Posterior vena cava (tissue), 2 donors: ENCODE measurements at regions not wholly inside any gene's neighbourhood (a gene's known extent, or its start where the extent isn't known, plus 50 kb on each side); places are given as distances from the start of the nearest gene placed in this dataset.

Experiments
- DNase-seq: peaks from one replicate; pipeline ENCODE4 v3.0.0-alpha.2; 2020; ENCODE audit warnings: low spot score
- intact Hi-C, 2 donors: fragments of 100-400 bp; cut with DNase I; formaldehyde crosslinking; loops; one replicate each; pipeline versions ENCODE4 v1.14.1 to v1.14.2; 2022 to 2023
- donor health status: DM: yes; HTN: yes; CAD: no.
- donor health status: DM: yes; HTN: yes; CAD: no.

DNA sequence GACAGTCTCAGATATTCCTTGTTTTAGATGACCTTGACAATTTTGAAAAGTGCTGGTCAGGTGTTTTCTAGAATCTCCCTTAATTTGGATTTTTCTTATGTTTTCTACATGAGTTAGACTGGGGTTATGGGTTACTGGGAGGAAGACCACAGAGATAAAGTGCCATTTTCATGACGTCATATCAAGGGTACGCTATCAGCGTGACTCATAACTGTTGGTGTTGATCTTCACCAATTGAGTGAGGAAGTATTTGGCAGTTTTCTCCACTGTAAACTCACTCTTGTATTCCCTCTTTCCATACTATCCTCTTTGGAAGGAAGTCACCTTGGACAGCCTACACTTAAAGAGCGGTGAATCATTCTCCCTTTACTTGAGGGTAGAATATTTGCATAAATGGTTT lies 56.9 kb downstream of the MAGEC1 start:
- intact Hi-C loops: no loop called here
- no peak for DNase-seq
